Heart left ventricle (tissue), 16 donors: ENCODE measurements at regions not wholly inside any gene's neighbourhood (a gene's known extent, or its start where the extent isn't known, plus 50 kb on each side); places are given as distances from the start of the nearest gene placed in this dataset.

ENCODE experiments used
- ATAC-seq, 4 donors: fragments of 200-7000 bp; cut with Tn5 transposase; one replicate each; pipeline ENCODE4 v1.9.1; 2020 to 2022; ENCODE audit warnings: moderate library complexity in 4 of 4, mild to moderate bottlenecking in 3 of 4, moderate number of reproducible peaks in 1 of 4
- DNase-seq, 5 donors: peaks; one replicate each; pipeline ENCODE4 v3.0.0-alpha.2; 2020
- H3K27ac ChIP-seq, 12 donors: fragments of 200-600 bp; sonication (generic) in 4 of 12; one replicate each; pipeline versions ENCODE4 v1.5.0 to v1.8.0; 2016 to 2022; ENCODE audit warnings: mild to moderate bottlenecking in 2 of 12
- H3K27me3 ChIP-seq, 9 donors: fragments of 200-600 bp; sonication (generic) in 2 of 9; one replicate each; pipeline versions ENCODE4 v1.5.1 to v1.8.0; 2016 to 2022; ENCODE audit warnings: mild to moderate bottlenecking in 3 of 9
- H3K36me3 ChIP-seq, 9 donors: fragments of 200-600 bp; sonication (generic) in 2 of 9; one replicate each; pipeline versions ENCODE4 v1.5.0 to v1.8.0; 2018 to 2022; ENCODE audit warnings: mild to moderate bottlenecking in 2 of 9
- H3K4me1 ChIP-seq, 12 donors: fragments of 200-600 bp; sonication (generic) in 4 of 12; one replicate each; pipeline versions ENCODE4 v1.5.0 to v1.8.0; 2016 to 2022; ENCODE audit warnings: mild to moderate bottlenecking in 3 of 12
- H3K4me3 ChIP-seq, 12 donors: fragments of 200-600 bp; sonication (generic) in 4 of 12; one replicate each; pipeline versions ENCODE4 v1.5.0 to v1.8.0; 2017 to 2022; ENCODE audit warnings: mild to moderate bottlenecking in 9 of 12, moderate library complexity in 4 of 12
- H3K9me3 ChIP-seq, 12 donors: fragments of 200-600 bp; sonication (generic) in 4 of 12; one replicate each; pipeline versions ENCODE4 v1.5.0 to v1.8.0; 2016 to 2022; ENCODE audit warnings: mild to moderate bottlenecking in 1 of 12
- POLR2A ChIP-seq, 2 donors: fragments of 450-650 bp; IDR thresholded peaks; one replicate each; pipeline ENCODE4 v1.6.1; 2017; ENCODE audit warnings: antibody characterized with exemption in 2 of 2, mild to moderate bottlenecking in 2 of 2, moderate library complexity in 2 of 2
- WGBS, 4 donors: extraction: QIAGEN DNeasy Blood & Tissue Kit in 2 of 4; methylation state at CpG; one replicate each; pipeline versions ENCODE4 v1.1.5 to v1.1.7; 2013 to 2018; 5-methylcytosine and 5-hydroxymethylcytosine counted together
- intact Hi-C, 10 donors: fragments of 100-400 bp; cut with DNase I; formaldehyde crosslinking; loops; one replicate each; pipeline versions ENCODE4 v1.11.1 to v1.14.2; 2022
- TF ChIP-seq, protein P1 (sequence below), 12 donors: fragments of 200-600 bp; sonication (generic) in 4 of 12; IDR thresholded peaks; one replicate each; pipeline versions ENCODE4 v1.5.0 to v1.8.0; 2018 to 2022; ENCODE audit warnings: antibody characterized with exemption in 12 of 12, mild to moderate bottlenecking in 5 of 12
- donor health status: ischemic (EF 13 %, LVEDD 7.1; RV severe dilation, severe dysfunction).
- donor health status: healthy with polysubstance abuse.
- donor health status: DM: no; HTN: yes; CAD: no.
- donor health status: DM: no; HTN: no; CAD: no.
- donor health status: ischemic (EF 25% LVEDD 6.9; RV normal size, moderate dysfunction).
- donor health status: ischemic (EF 25% LVEDD 5.7; RV mildly dilated, moderate dysfunction).
- donor health status: healthy.
- donor health status: DM: yes; HTN: yes; CAD: no.
- donor health status: ischemic (EF 35%, LVEDD 5.7; RV mildly dilated, moderate dysfunction).
- donor health status: nonischemic (EF 11% LVEDD 7.7; RV severe dilation, severe dysfunction).
- donor health status: DM: yes; HTN: yes; CAD: no.
- donor health status: PGD.
- donor health status: ischemic (EF 29% LVEDD 5.4; RV normal size, mild dysfunction).
- donor health status: nonischemic (EF 23%, LVEDD 6.1; RV moderate dilation, normal function).

- no peak for TF ChIP-seq POLR2A (IDR thresholded peaks at IDR 0.05)
- TF ChIP-seq, protein P1, sequence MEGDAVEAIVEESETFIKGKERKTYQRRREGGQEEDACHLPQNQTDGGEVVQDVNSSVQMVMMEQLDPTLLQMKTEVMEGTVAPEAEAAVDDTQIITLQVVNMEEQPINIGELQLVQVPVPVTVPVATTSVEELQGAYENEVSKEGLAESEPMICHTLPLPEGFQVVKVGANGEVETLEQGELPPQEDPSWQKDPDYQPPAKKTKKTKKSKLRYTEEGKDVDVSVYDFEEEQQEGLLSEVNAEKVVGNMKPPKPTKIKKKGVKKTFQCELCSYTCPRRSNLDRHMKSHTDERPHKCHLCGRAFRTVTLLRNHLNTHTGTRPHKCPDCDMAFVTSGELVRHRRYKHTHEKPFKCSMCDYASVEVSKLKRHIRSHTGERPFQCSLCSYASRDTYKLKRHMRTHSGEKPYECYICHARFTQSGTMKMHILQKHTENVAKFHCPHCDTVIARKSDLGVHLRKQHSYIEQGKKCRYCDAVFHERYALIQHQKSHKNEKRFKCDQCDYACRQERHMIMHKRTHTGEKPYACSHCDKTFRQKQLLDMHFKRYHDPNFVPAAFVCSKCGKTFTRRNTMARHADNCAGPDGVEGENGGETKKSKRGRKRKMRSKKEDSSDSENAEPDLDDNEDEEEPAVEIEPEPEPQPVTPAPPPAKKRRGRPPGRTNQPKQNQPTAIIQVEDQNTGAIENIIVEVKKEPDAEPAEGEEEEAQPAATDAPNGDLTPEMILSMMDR (IDR thresholded peaks at IDR 0.05): no peak
- Histone ChIP-seq H3K9me3 (no peaks in the 10 kb centered on the region), H3K36me3 (no peaks in the 10 kb centered on the region), H3K4me3 (no peak overlapping the region), H3K4me1 (no peaks in the 10 kb centered on the region), H3K27me3 (no peaks in the 10 kb centered on the region), H3K27ac (no peak overlapping the region)
- ATAC-seq: no peak
- DNase-seq: no peak
- WGBS, 4 donors: 63 to 78% (median 70%) methylated on average over 7 of the region's 7 CpGs
- intact Hi-C loops: no loop called here
These were observed 56.0 kb upstream of the LRPPRC start for GRCh38 chr2:44051593-44052347.

- no peak for TF ChIP-seq POLR2A (IDR thresholded peaks at IDR 0.05)
- TF ChIP-seq, protein P1 (IDR thresholded peaks at IDR 0.05): no peak
- DNase-seq (no peak), ATAC-seq (no peak)
- intact Hi-C loops: no loop called here
- no peak overlapping the region for H3K27ac ChIP-seq
- H3K9me3 ChIP-seq: no peaks in the 10 kb centered on the region
- no peaks in the 10 kb centered on the region for H3K36me3 ChIP-seq
- no peaks in the 10 kb centered on the region for H3K4me1 ChIP-seq
- 75 to 83% (median 82%) methylated on average over 8 of the region's 8 CpGs for WGBS, 4 donors
- H3K27me3 ChIP-seq: no peaks in the 10 kb centered on the region
- no peak overlapping the region for H3K4me3 ChIP-seq
These were observed 56.8 kb upstream of the LRPPRC start for GRCh38 chr2:44052584-44052983.

GRCh38 chr2:44053052-44053451, 57.3 kb upstream of the LRPPRC start:
- H3K9me3 ChIP-seq: no peaks in the 10 kb centered on the region
- WGBS, 4 donors: 76 to 88% (median 86%) methylated on average over 2 of the region's 2 CpGs
- H3K27ac ChIP-seq: no peak overlapping the region
- no peak for DNase-seq
- TF ChIP-seq POLR2A (IDR thresholded peaks at IDR 0.05): no peak
- TF ChIP-seq, protein P1 (IDR thresholded peaks at IDR 0.05): no peak
- no peaks in the 10 kb centered on the region for H3K27me3 ChIP-seq
- H3K4me3 ChIP-seq: no peak overlapping the region
- intact Hi-C loops: no loop called here
- no peaks in the 10 kb centered on the region for H3K36me3 ChIP-seq
- H3K4me1 ChIP-seq: no peaks in the 10 kb centered on the region
- no peak for ATAC-seq

GRCh38 chr2:44053456-44053855, 57.7 kb upstream of the LRPPRC start:
- Histone ChIP-seq H3K4me3 (no peak overlapping the region), H3K27me3 (no peaks in the 10 kb centered on the region), H3K4me1 (no peaks in the 10 kb centered on the region), H3K36me3 (no peaks in the 10 kb centered on the region), H3K9me3 (no peaks in the 10 kb centered on the region), H3K27ac (no peak overlapping the region)
- TF ChIP-seq, protein P1 (IDR thresholded peaks at IDR 0.05): no peak
- no peak for TF ChIP-seq POLR2A (IDR thresholded peaks at IDR 0.05)
- WGBS, 4 donors: 79 to 89% (median 82%) methylated on average over 4 of the region's 4 CpGs
- DNase-seq (no peak), ATAC-seq (no peak)
- intact Hi-C loops: no loop called here
